Right lobe of liver (tissue), 6 donors: ENCODE measurements at regions not wholly inside any gene's neighbourhood (a gene's known extent, or its start where the extent isn't known, plus 50 kb on each side); places are given as distances from the start of the nearest gene placed in this dataset.

Experiments
- ATAC-seq, 4 donors: fragments of 200-7000 bp; cut with Tn5 transposase; one replicate each; pipeline ENCODE4 v1.9.1; 2020; ENCODE audit warnings: mild to moderate bottlenecking in 4 of 4, moderate library complexity in 4 of 4
- DNase-seq, 3 donors: peaks; one replicate each; pipeline ENCODE4 v3.0.0-alpha.2; 2020
- H3K27ac ChIP-seq, 3 donors: fragments of 200-600 bp; one replicate each; pipeline ENCODE4 v1.8.0; 2022
- H3K27me3 ChIP-seq, 2 donors: fragments of 200-600 bp; one replicate each; pipeline ENCODE4 v1.8.0; 2022
- H3K36me3 ChIP-seq, 4 donors: fragments of 200-600 bp; sonication (generic) in 1 of 4; one replicate each; pipeline versions ENCODE4 v1.5.1 to v1.8.0; 2017 to 2022; ENCODE audit warnings: control low read depth in 1 of 4
- H3K4me1 ChIP-seq, 4 donors: fragments of 200-600 bp; sonication (generic) in 1 of 4; one replicate each; pipeline versions ENCODE4 v1.5.1 to v1.8.0; 2017 to 2022; ENCODE audit warnings: control low read depth in 1 of 4
- H3K4me3 ChIP-seq, 3 donors: fragments of 200-600 bp; one replicate each; pipeline ENCODE4 v1.8.0; 2022
- H3K9me3 ChIP-seq, 4 donors: fragments of 200-600 bp; sonication (generic) in 1 of 4; one replicate each; pipeline versions ENCODE4 v1.5.1 to v1.8.0; 2017 to 2022; ENCODE audit warnings: control low read depth in 1 of 4
- CTCF ChIP-seq, 4 donors: fragments of 200-600 bp in 3 of 4; fragments of 450-650 bp in 1 of 4; IDR thresholded peaks; one replicate each; pipeline versions ENCODE4 v1.5.1 to v1.8.0; 2016 to 2022; ENCODE audit warnings: antibody characterized with exemption in 4 of 4, mild to moderate bottlenecking in 2 of 4
- POLR2A ChIP-seq: fragments of 450-650 bp; IDR thresholded peaks from one replicate; pipeline ENCODE4 v1.6.1; 2017; ENCODE audit warnings: antibody characterized with exemption, mild to moderate bottlenecking
- whole genome bisulfite sequencing: methylation state at CpG from one replicate; pipeline ENCODE4 v1.1.6; 2018; ENCODE audit warnings: low coverage, low lambda C conversion rate; ENCODE audit not compliant: insufficient coverage; ENCODE audit errors: missing lambda C conversion rate; 5-methylcytosine and 5-hydroxymethylcytosine counted together
- intact Hi-C, 2 donors: fragments of 100-400 bp; cut with DNase I; formaldehyde crosslinking; loops; one replicate each; pipeline versions ENCODE4 v1.11.2 to v1.14.1; 2022
- donor health status: DM: no; HTN: yes; CAD: no.
- donor health status: DM: no; HTN: no; CAD: no.
- donor health status: DM: no; HTN: no; CAD: no.
- donor health status: DM: no; HTN: yes; CAD: no.
- donor health status: DM: no; HTN: yes; CAD: no.

GRCh38 chr9:72424131-72424530 is 59.1 kb upstream of the ZFAND5 start:
- ATAC-seq (peak in 3 of 4 donors; percentile 39 to 59 (median 56)), DNase-seq (no peak)
- intact Hi-C loops = no loop called here
- H3K36me3 ChIP-seq = no peaks in the 10 kb centered on the region
- no peaks in the 10 kb centered on the region for H3K27me3 ChIP-seq
- H3K27ac ChIP-seq = no peak overlapping the region
- no peaks in the 10 kb centered on the region for H3K4me1 ChIP-seq
- no peak overlapping the region for H3K4me3 ChIP-seq
- no peaks in the 10 kb centered on the region for H3K9me3 ChIP-seq
- TF ChIP-seq CTCF (IDR thresholded peaks at IDR 0.05) (no peak), POLR2A (no peak)

- DNase-seq = no peak
- WGBS = 68% methylated on average over 10 of the region's 11 CpGs
- no peaks in the 10 kb centered on the region for H3K27me3 ChIP-seq
- H3K4me1 ChIP-seq = no peaks in the 10 kb centered on the region
- TF ChIP-seq CTCF (IDR thresholded peaks at IDR 0.05) (no peak), POLR2A (no peak)
- H3K4me3 ChIP-seq = no peak overlapping the region
- H3K36me3 ChIP-seq = no peaks in the 10 kb centered on the region
- intact Hi-C loops = no loop called here
- no peaks in the 10 kb centered on the region for H3K9me3 ChIP-seq
- ATAC-seq = peak; percentile 57 to 93 (median 69)
- no peak overlapping the region for H3K27ac ChIP-seq
Observed at GRCh38 chr9:72422214-72422613, 57.2 kb upstream of the ZFAND5 start.

GRCh38 chr9:72420783-72421182 is 55.8 kb upstream of the ZFAND5 start:
- no peak for DNase-seq
- intact Hi-C loops = no loop called here
- TF ChIP-seq CTCF (IDR thresholded peaks at IDR 0.05) (no peak), POLR2A (no peak)
- no peaks in the 10 kb centered on the region for H3K27me3 ChIP-seq
- no peaks in the 10 kb centered on the region for H3K9me3 ChIP-seq
- no peak overlapping the region for H3K4me3 ChIP-seq
- no peak for ATAC-seq
- no peaks in the 10 kb centered on the region for H3K4me1 ChIP-seq
- H3K36me3 ChIP-seq = no peaks in the 10 kb centered on the region
- H3K27ac ChIP-seq = no peak overlapping the region

- no peak for DNase-seq
Observed at GRCh38 chr9:72415948-72416347, 50.9 kb upstream of the ZFAND5 start.

More at GRCh38 chr9:72415948-72416347, 50.9 kb upstream of the ZFAND5 start:
- Histone ChIP-seq H3K36me3 (no peaks in the 10 kb centered on the region), H3K4me1 (no peaks in the 10 kb centered on the region), H3K9me3 (no peaks in the 10 kb centered on the region), H3K27me3 (no peaks in the 10 kb centered on the region), H3K4me3 (no peak overlapping the region), H3K27ac (no peak overlapping the region)
- intact Hi-C loops = no loop called here
- ATAC-seq = no peak
- 85% methylated on average over 2 of the region's 2 CpGs for WGBS
- TF ChIP-seq POLR2A (no peak), CTCF (IDR thresholded peaks at IDR 0.05) (no peak)
